ENCODE measurements at regions not wholly inside any gene's neighbourhood (a gene's known extent, or its start where the extent isn't known, plus 50 kb on each side); places are given as distances from the start of the nearest gene placed in this dataset.

GRCh38 chr4:72797486-72797885, 228.5 kb upstream of the ADAMTS3 start:
- TF ChIP-seq ZNF274 (IDR thresholded peaks at IDR 0.05; ENCODE audit: low read depth, low read length) (no peak), YY1 (IDR thresholded peaks at IDR 0.05; ENCODE audit: insufficient read depth, insufficient read length) (no peak), SUZ12 (IDR thresholded peaks at IDR 0.05; ENCODE audit: extremely low read depth, insufficient read depth, insufficient read length) (no peak)
